Liver (tissue), 8 donors: ENCODE measurements at regions not wholly inside any gene's neighbourhood (a gene's known extent, or its start where the extent isn't known, plus 50 kb on each side); places are given as distances from the start of the nearest gene placed in this dataset.

Experiments
- DNase-seq: peaks from one replicate; pipeline ENCODE4 v3.0.0-alpha.2; 2017; ENCODE audit warnings: low spot score
- H3K27ac ChIP-seq, 2 donors: one replicate each; pipeline ENCODE4 v1.7.0; 2013; ENCODE audit warnings: inconsistent platforms in 2 of 2, low read length in 2 of 2, control low read depth in 1 of 2, low read depth in 1 of 2, mild to moderate bottlenecking in 1 of 2
- H3K27me3 ChIP-seq, 4 donors: one replicate each; pipeline versions ENCODE4 v1.6.1 to v1.7.0; 2013; ENCODE audit warnings: low read length in 3 of 4, inconsistent platforms in 1 of 4, mild to moderate bottlenecking in 1 of 4, moderate library complexity in 1 of 4; ENCODE audit not compliant: control insufficient read depth in 4 of 4, insufficient read depth in 4 of 4
- H3K36me3 ChIP-seq, 4 donors: one replicate each; pipeline versions ENCODE4 v1.6.1 to v1.7.0; 2013; ENCODE audit warnings: low read length in 3 of 4, mild to moderate bottlenecking in 3 of 4, low read depth in 1 of 4, moderate library complexity in 1 of 4; ENCODE audit not compliant: control insufficient read depth in 4 of 4, insufficient read depth in 3 of 4
- H3K4me1 ChIP-seq, 4 donors: one replicate each; pipeline versions ENCODE4 v1.6.1 to v1.7.0; 2013; ENCODE audit warnings: low read length in 3 of 4, mild to moderate bottlenecking in 3 of 4, moderate library complexity in 1 of 4; ENCODE audit not compliant: control insufficient read depth in 4 of 4, insufficient read depth in 4 of 4
- H3K4me3 ChIP-seq, 3 donors: one replicate each; pipeline versions ENCODE4 v1.6.1 to v1.7.0; 2013; ENCODE audit warnings: low read length in 3 of 3, control low read depth in 1 of 3, low read depth in 1 of 3, mild to moderate bottlenecking in 1 of 3
- H3K9ac ChIP-seq, 2 donors: one replicate each; pipeline ENCODE4 v1.7.0; 2013; ENCODE audit warnings: low read length in 2 of 2, mild to moderate bottlenecking in 2 of 2, moderate library complexity in 2 of 2, control low read depth in 1 of 2, low read depth in 1 of 2
- H3K9me3 ChIP-seq, 4 donors: one replicate each; pipeline versions ENCODE4 v1.6.1 to v1.7.0; 2013; ENCODE audit warnings: low read length in 3 of 4; ENCODE audit not compliant: control insufficient read depth in 4 of 4
- EGR1 ChIP-seq, 2 donors: IDR thresholded peaks; 2 replicates each; pipeline ENCODE4 v1.6.1; 2016 to 2018; ENCODE audit warnings: antibody characterized with exemption in 2 of 2, low read depth in 2 of 2
- FOXA1 ChIP-seq: IDR thresholded peaks from 2 replicates; pipeline ENCODE4 v1.6.1; 2016; ENCODE audit warnings: antibody characterized with exemption
- FOXA2 ChIP-seq: IDR thresholded peaks from 2 replicates; pipeline ENCODE4 v1.6.1; 2016; ENCODE audit warnings: antibody characterized with exemption
- GABPA ChIP-seq, 2 donors: IDR thresholded peaks in 1 of 2; conservative IDR thresholded peaks in 1 of 2; 2 replicates each; pipeline ENCODE4 v1.6.1; 2016; ENCODE audit warnings: antibody characterized with exemption in 2 of 2, mild to moderate bottlenecking in 1 of 2, moderate library complexity in 1 of 2
- HNF4A ChIP-seq, 2 donors: conservative IDR thresholded peaks; 2 replicates each; pipeline ENCODE4 v1.6.1; 2016; ENCODE audit warnings: antibody characterized with exemption in 2 of 2, mild to moderate bottlenecking in 2 of 2
- HNF4G ChIP-seq: IDR thresholded peaks from 2 replicates; pipeline ENCODE4 v1.6.1; 2016; ENCODE audit warnings: antibody characterized with exemption
- JUND ChIP-seq, 2 donors: IDR thresholded peaks; 2 replicates each; pipeline ENCODE4 v1.6.1; 2016; ENCODE audit warnings: antibody characterized with exemption in 2 of 2
- NR2F2 ChIP-seq: IDR thresholded peaks from 2 replicates; pipeline ENCODE4 v1.6.1; 2016; ENCODE audit warnings: antibody characterized with exemption
- RAD21 ChIP-seq, 2 donors: IDR thresholded peaks; 2 replicates each; pipeline ENCODE4 v1.6.1; 2016; ENCODE audit warnings: antibody characterized with exemption in 2 of 2, mild to moderate bottlenecking in 2 of 2
- RXRA ChIP-seq, 2 donors: IDR thresholded peaks; 2 replicates each; pipeline ENCODE4 v1.6.1; 2017 to 2018; ENCODE audit warnings: antibody characterized with exemption in 2 of 2, mild to moderate bottlenecking in 1 of 2
- SP1 ChIP-seq: IDR thresholded peaks from 2 replicates; pipeline ENCODE4 v1.6.1; 2018; ENCODE audit warnings: antibody characterized with exemption, mild to moderate bottlenecking
- TAF1 ChIP-seq: conservative IDR thresholded peaks from 2 replicates; pipeline ENCODE4 v1.6.1; 2016; ENCODE audit warnings: antibody characterized with exemption, mild to moderate bottlenecking
- YY1 ChIP-seq: IDR thresholded peaks from 2 replicates; pipeline ENCODE4 v1.6.1; 2016; ENCODE audit warnings: antibody characterized with exemption, mild to moderate bottlenecking
- WGBS: extraction: QIAGEN DNeasy Blood & Tissue Kit; methylation state at CpG from one replicate; pipeline ENCODE4 v1.1.7; 2013; 5-methylcytosine and 5-hydroxymethylcytosine counted together
- TF ChIP-seq, protein P1 (sequence below): fragments of 150-350 bp; IDR thresholded peaks from 2 replicates; pipeline ENCODE4 v1.5.1; 2017; ENCODE audit warnings: improper control_type of control experiment, low read depth, low read length; ENCODE audit not compliant: missing input control
- TF ChIP-seq, protein P2 (sequence below): IDR thresholded peaks from 2 replicates; pipeline ENCODE4 v1.6.1; 2016; ENCODE audit warnings: antibody characterized with exemption
- TF ChIP-seq, protein P3 (sequence below): IDR thresholded peaks from 2 replicates; pipeline ENCODE4 v1.6.1; 2016; ENCODE audit warnings: antibody characterized with exemption
- TF ChIP-seq, protein P4 (sequence below): IDR thresholded peaks from 2 replicates; pipeline ENCODE4 v1.6.1; 2016; ENCODE audit warnings: antibody characterized with exemption, mild to moderate bottlenecking
- TF ChIP-seq, protein P5 (sequence below): IDR thresholded peaks from 2 replicates; pipeline ENCODE4 v1.6.1; 2016; ENCODE audit warnings: antibody characterized with exemption
- donor health status: healthy.
- donor health status: healthy.
- donor health status: healthy.
- donor health status: healthy.
- donor health status: healthy.

DNA sequence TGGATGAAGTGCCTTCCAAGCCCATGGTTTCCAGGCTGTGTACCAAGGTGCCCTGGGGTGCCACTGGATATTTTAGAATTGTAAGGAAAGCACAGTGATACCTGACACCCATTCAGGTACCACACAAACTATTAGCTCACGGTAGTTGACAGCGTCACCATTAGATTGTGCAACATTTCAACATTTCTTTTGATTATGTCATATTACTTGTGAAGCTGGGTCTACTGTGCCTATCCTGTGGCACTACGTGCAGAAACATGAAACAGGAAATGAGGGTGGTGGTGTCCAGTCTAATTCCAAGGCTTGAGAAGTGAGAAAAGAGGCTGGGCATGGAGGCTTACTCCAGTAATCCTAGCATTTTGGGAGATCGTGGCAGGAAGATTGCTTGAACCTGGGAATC lies 75.5 kb upstream of the CPM start:
- H3K9ac ChIP-seq = no peak overlapping the region
- no peaks in the 10 kb centered on the region for H3K27me3 ChIP-seq
- DNase-seq = no peak
- no peak overlapping the region for H3K4me3 ChIP-seq
- no peaks in the 10 kb centered on the region for H3K9me3 ChIP-seq
- H3K27ac ChIP-seq = no peak overlapping the region
- TF ChIP-seq, protein P1, sequence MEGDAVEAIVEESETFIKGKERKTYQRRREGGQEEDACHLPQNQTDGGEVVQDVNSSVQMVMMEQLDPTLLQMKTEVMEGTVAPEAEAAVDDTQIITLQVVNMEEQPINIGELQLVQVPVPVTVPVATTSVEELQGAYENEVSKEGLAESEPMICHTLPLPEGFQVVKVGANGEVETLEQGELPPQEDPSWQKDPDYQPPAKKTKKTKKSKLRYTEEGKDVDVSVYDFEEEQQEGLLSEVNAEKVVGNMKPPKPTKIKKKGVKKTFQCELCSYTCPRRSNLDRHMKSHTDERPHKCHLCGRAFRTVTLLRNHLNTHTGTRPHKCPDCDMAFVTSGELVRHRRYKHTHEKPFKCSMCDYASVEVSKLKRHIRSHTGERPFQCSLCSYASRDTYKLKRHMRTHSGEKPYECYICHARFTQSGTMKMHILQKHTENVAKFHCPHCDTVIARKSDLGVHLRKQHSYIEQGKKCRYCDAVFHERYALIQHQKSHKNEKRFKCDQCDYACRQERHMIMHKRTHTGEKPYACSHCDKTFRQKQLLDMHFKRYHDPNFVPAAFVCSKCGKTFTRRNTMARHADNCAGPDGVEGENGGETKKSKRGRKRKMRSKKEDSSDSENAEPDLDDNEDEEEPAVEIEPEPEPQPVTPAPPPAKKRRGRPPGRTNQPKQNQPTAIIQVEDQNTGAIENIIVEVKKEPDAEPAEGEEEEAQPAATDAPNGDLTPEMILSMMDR = no peak
- TF ChIP-seq NR2F2 (no peak), EGR1 (IDR thresholded peaks at IDR 0.05; ENCODE audit: low read depth in 2 of 2) (no peak), FOXA1 (no peak), GABPA (IDR thresholded peaks at IDR 0.05 in 1 of 2, conservative IDR thresholded peaks at IDR 0.05 in 1 of 2) (no peak), TAF1 (no peak), RAD21 (IDR thresholded peaks at IDR 0.05) (peak in 1 of 2 donors; percentile 8)
- H3K36me3 ChIP-seq = no peaks in the 10 kb centered on the region
- no peaks in the 10 kb centered on the region for H3K4me1 ChIP-seq
- 53% methylated on average over 4 of the region's 4 CpGs for WGBS

DNA sequence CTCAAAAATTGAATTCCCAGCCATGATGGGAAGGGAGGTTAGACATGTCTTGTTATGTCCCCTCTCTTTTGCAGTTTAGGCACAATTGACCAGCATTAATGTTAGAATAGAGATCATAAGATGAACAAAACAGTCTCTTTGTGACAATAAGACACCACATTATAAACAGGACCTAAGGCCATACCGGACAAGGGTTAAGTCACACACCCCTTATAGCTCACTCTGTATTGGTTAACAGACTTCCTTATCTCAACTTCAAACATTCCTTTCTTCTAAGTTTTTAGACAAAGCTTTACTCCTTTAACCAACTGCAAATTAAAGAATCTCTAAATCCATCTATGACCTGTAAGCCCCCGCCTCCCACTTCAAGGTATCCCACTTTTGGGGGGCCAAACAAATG lies 81.1 kb upstream of the CPM start:
- Histone ChIP-seq H3K4me1 (no peaks in the 10 kb centered on the region), H3K4me3 (no peak overlapping the region), H3K27me3 (no peaks in the 10 kb centered on the region), H3K9me3 (no peaks in the 10 kb centered on the region), H3K36me3 (no peaks in the 10 kb centered on the region), H3K9ac (no peak overlapping the region), H3K27ac (no peak overlapping the region)
- DNase-seq = no peak
- WGBS = 81% methylated on average over 2 of the region's 2 CpGs
- no peak for TF ChIP-seq SP1
- TF ChIP-seq YY1 = no peak
- no peak for TF ChIP-seq RXRA (IDR thresholded peaks at IDR 0.05)
- TF ChIP-seq GABPA (IDR thresholded peaks at IDR 0.05 in 1 of 2, conservative IDR thresholded peaks at IDR 0.05 in 1 of 2) = no peak

DNA sequence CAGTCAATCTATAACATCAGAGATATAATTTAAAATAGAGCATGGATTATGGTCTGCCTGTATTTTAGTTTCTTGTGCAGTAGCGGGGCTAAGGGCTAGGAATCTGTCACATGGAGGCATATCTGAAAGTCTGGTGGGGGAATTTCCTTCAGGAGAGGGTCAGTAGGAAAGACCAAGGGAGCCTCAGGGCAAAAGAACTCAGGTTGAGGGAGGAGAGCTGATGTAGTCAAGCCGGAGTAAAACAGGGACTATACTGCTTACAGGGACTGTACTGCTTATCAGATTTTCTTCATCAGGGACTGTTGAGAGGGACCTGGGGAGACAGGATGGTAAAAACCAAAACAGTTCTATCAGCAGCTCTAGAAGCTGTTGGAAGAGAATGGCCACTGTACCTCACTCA lies 82.0 kb upstream of the CPM start:
- H3K4me3 ChIP-seq = no peak overlapping the region
- no peak overlapping the region for H3K27ac ChIP-seq
- no peaks in the 10 kb centered on the region for H3K36me3 ChIP-seq
- 93% methylated on average over 2 of the region's 2 CpGs for WGBS
- no peak overlapping the region for H3K9ac ChIP-seq
- no peak for DNase-seq
- TF ChIP-seq, protein P2, sequence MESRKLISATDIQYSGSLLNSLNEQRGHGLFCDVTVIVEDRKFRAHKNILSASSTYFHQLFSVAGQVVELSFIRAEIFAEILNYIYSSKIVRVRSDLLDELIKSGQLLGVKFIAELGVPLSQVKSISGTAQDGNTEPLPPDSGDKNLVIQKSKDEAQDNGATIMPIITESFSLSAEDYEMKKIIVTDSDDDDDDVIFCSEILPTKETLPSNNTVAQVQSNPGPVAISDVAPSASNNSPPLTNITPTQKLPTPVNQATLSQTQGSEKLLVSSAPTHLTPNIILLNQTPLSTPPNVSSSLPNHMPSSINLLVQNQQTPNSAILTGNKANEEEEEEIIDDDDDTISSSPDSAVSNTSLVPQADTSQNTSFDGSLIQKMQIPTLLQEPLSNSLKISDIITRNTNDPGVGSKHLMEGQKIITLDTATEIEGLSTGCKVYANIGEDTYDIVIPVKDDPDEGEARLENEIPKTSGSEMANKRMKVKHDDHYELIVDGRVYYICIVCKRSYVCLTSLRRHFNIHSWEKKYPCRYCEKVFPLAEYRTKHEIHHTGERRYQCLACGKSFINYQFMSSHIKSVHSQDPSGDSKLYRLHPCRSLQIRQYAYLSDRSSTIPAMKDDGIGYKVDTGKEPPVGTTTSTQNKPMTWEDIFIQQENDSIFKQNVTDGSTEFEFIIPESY = no peak
- no peak for TF ChIP-seq FOXA2
- TF ChIP-seq RAD21 (IDR thresholded peaks at IDR 0.05) = no peak
- TF ChIP-seq RXRA (IDR thresholded peaks at IDR 0.05) = no peak
- no peak for TF ChIP-seq GABPA (IDR thresholded peaks at IDR 0.05 in 1 of 2, conservative IDR thresholded peaks at IDR 0.05 in 1 of 2)
- no peak for TF ChIP-seq YY1
- TF ChIP-seq TAF1 = no peak
- TF ChIP-seq HNF4A (conservative IDR thresholded peaks at IDR 0.05) = no peak
- no peak for TF ChIP-seq JUND (IDR thresholded peaks at IDR 0.05)
- no peak for TF ChIP-seq NR2F2
- TF ChIP-seq, protein P3, sequence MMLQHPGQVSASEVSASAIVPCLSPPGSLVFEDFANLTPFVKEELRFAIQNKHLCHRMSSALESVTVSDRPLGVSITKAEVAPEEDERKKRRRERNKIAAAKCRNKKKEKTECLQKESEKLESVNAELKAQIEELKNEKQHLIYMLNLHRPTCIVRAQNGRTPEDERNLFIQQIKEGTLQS = no peak
- no peak for TF ChIP-seq SP1
- no peak for TF ChIP-seq HNF4G
- TF ChIP-seq EGR1 (IDR thresholded peaks at IDR 0.05; ENCODE audit: low read depth in 2 of 2) = no peak
- TF ChIP-seq, protein P1 = no peak
- TF ChIP-seq, protein P4, sequence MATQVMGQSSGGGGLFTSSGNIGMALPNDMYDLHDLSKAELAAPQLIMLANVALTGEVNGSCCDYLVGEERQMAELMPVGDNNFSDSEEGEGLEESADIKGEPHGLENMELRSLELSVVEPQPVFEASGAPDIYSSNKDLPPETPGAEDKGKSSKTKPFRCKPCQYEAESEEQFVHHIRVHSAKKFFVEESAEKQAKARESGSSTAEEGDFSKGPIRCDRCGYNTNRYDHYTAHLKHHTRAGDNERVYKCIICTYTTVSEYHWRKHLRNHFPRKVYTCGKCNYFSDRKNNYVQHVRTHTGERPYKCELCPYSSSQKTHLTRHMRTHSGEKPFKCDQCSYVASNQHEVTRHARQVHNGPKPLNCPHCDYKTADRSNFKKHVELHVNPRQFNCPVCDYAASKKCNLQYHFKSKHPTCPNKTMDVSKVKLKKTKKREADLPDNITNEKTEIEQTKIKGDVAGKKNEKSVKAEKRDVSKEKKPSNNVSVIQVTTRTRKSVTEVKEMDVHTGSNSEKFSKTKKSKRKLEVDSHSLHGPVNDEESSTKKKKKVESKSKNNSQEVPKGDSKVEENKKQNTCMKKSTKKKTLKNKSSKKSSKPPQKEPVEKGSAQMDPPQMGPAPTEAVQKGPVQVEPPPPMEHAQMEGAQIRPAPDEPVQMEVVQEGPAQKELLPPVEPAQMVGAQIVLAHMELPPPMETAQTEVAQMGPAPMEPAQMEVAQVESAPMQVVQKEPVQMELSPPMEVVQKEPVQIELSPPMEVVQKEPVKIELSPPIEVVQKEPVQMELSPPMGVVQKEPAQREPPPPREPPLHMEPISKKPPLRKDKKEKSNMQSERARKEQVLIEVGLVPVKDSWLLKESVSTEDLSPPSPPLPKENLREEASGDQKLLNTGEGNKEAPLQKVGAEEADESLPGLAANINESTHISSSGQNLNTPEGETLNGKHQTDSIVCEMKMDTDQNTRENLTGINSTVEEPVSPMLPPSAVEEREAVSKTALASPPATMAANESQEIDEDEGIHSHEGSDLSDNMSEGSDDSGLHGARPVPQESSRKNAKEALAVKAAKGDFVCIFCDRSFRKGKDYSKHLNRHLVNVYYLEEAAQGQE = no peak
- TF ChIP-seq, protein P5, sequence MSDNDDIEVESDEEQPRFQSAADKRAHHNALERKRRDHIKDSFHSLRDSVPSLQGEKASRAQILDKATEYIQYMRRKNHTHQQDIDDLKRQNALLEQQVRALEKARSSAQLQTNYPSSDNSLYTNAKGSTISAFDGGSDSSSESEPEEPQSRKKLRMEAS = no peak
- TF ChIP-seq FOXA1 = no peak
- no peaks in the 10 kb centered on the region for H3K4me1 ChIP-seq
- H3K27me3 ChIP-seq = no peaks in the 10 kb centered on the region
- H3K9me3 ChIP-seq = no peaks in the 10 kb centered on the region
